GM18867 (cell line): ENCODE measurements at regions not wholly inside any gene's neighbourhood (a gene's known extent, or its start where the extent isn't known, plus 50 kb on each side); places are given as distances from the start of the nearest gene placed in this dataset.
"Not testable (repeated sequence)": the region's sequence is repeated elsewhere in the genome, so short reads cannot be mapped to it uniquely, and the experiment has no call there.

Experiments used
- ATAC-seq: cut with Tn5 transposase; IDR thresholded peaks from one replicate; pipeline ENCODE4 v1.9.1; 2021; ENCODE audit warnings: mild to moderate bottlenecking, moderate library complexity; ENCODE audit not compliant: unreplicated experiment

DNA sequence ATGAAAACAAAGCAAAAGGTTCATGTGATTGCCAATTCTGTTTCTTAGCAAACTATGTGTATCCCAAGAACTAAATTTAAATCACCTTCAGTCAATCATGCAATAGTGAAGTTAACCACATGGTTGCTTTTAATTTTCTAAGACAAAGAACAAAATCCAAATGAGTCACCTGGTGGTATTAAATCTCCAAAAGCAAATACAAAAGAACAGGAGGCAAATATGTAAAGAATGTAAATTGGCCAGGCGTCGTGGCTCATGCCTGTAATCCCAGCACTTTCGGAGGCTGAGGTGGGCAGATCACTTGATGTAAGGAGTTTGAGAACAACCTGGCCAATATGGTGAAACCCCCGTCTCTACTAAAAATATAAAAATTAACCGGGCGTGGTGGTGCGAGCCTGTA is 54.2 kb upstream of the PIK3R4 start:
- no peak for ATAC-seq

DNA sequence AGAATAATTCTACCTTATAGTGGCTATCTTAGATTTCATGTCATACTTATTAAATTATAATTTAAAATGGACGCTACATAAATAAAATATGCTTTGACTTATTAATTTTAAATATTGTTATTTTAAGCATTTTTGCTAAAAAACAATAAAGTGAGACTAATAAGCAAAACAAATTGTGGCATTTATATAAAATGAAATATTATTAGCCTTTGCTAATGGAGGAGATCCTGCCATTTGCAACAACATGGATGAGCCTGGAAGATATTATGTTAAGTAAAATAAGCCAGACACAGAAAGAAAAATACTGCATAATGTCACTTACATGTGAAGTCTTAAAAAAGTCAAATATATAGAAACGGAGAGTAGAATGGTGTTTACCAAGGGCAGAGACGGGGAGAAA is 54.8 kb upstream of the PIK3R4 start:
- ATAC-seq: no peak

DNA sequence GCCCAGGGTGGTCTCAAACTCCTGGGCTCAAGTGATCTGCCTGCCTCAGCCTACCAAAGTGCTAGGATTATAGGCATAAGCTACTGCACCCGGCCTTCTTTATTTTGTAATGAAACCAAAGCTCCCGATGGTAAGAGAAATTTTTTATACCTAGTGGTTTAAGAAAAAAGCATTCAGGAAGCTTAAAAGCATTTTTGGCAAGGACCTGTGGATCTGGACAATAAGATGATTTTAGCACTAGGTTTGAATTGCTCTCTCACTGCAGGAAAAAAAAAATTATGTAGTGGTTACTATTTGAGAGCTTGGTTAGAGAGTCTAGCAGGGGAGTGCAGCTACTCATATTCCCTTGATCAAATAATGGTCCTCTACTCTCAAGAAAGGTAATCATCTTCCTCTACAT is 64.9 kb upstream of the PIK3R4 start:
- ATAC-seq: no peak

DNA sequence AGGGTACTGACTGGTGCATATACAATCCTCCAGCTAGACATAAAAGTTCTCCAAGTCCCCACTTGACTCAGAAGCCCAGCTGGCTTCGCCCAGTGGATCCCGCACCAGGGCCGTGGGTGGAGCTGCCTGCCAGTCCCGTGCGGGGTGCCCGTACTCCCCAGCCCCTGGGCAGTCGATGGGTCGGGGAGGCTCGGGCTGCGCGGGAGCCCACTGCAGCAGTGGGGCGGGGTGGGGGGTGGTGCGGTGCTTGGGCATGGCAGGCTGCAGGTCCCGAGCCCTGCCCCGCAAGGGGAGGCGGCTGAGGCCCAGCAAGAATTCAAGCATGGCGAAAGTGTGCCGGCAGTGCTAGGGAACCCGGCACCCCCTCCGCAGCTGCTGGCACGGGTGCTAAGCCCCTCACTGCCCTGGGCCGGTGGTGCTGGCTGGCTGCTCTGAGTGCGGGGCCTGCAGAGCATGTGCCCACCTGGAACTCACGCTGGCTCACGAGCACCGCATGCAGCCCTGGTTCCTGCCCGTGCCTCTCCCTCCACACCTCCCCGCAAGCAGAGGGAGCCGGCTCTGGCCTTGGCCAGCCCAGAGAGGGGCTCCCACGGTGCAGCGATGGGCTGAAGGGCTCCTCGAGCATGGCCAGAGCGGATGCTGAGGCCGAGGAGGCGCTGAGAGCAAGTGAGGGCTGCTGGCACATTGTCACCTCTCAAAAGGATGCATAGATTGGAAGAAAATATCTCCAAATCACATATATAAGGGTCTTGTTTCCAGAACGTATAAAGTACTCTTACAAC is 68.3 kb upstream of the PIK3R4 start:
- no peak for ATAC-seq

DNA sequence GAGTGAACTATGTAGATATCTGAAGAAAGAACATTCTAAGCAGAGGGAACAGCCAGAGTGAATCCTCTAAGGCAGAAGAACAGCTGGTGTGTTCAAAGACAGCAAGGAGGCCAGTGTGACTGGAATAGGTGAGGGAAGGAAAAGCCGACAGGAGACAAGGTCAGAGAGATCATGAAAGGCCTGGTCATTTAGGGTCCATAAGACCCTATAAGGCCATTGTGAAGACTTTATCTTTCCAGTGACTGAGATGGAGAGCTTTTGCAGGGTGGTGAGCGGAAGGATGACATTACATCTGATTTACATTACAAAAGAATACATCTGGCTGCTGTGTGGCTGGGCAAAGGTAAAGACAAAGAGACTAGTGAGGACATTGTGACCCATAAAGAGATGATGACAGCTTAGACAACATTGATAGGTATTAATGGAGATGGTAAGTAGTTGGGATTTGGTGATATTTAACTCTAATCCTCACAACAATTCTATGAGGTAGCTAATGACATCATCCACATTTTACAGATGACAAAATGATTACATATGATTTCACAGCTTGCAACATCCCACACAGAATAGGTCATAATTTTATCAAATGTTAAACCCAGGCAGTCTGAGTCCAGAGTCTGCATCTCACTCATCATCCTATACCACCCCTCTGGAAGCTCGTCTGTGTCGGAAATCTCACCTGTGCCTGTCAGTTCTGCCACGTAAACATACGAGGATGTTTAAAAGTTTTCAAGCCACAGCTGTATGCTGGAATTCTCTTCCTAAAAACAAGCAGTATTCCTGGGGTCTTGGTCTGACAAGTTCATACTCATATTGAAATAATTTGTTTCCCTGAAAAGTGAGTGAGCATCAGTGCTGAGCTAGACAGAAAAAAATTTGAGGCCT is 70.2 kb upstream of the PIK3R4 start:
- ATAC-seq: no peak

DNA sequence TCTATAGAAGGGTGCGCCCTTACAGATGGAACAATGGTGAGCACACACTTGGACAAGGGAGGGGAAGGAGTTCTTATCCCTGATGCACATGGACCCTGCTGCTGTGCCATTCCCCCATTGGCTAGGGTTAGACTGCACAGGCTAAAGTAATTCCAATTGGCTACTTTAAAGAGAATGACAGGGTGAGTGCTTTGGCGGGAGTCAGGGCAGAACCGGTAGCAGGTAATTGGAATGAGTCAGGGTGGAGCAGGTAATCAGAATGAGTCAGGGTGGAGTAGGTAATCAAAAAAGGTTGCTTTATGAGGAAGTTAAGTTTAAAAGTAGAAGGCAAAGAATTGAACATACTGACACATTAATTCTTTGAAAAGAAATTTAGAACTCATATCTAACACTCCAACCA is 71.4 kb upstream of the PIK3R4 start:
- ATAC-seq: not testable (repeated sequence)

DNA sequence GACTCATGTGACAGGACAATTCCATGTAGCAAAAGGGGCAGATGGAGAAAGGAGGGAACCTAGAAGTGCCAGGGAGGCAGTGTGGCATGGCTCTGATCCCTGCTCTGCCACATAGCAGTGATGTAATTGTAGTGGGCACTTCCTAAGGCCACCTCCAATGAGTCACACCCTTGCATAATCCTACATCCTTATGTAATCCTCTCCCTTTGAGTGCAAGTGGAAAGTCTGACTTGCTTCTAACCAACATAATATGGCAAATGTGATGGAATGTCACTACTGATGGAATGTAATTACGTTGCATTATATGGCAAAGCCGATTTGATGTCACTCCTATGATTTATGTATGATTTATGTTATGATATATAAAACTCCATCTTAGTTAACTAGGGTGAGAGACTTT is 72.9 kb upstream of the ATP2C1 start:
- ATAC-seq: no peak

DNA sequence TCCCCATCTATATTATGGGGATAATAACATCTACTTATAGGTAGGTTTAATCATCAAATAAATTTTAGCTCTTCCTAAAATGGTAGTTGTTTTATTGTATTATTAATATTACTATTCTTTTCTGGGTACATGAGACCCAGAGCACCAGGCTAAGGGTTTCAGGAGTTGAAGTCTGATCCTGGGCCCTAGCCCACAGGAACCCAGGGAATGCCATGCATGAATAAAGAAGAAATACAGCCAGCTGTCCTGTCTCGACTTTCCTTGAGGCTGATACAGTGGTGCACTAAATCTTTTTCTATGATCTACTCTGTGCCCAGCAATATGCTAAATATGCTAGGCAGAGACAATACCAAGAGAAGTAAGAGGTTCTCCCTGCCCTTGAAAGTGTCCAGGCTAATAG is 72.1 kb upstream of the ATP2C1 start:
- ATAC-seq: no peak

DNA sequence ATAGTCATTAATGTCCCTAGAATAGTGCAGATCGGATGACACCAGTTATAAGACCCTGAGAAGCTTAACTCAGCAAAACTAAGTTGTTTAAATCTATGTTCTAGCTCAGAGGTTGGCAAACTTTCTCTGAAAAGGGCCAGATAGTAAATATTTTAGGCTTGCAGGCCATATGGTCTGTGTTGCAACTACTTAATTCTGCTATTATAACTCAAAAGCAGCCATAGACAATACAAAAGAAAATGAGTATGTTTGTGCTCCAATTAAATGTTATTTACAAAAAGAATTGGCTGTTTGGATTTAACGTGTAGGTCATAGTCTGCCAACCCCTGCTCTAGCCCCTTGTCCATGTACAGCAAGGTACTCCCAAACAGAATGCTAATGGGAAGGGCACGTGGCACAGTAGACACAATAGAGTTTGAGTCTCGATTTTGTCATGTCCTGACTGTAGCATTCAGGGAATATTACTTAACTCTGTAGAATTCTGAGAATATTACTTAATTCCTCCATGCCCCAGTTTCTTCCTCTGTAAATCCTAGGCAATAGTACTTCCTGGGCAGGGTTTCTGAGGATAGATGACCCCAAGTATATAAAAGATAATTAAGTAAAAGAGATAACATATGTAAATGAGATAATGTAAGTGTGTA is 70.5 kb upstream of the ATP2C1 start:
- ATAC-seq: no peak

DNA sequence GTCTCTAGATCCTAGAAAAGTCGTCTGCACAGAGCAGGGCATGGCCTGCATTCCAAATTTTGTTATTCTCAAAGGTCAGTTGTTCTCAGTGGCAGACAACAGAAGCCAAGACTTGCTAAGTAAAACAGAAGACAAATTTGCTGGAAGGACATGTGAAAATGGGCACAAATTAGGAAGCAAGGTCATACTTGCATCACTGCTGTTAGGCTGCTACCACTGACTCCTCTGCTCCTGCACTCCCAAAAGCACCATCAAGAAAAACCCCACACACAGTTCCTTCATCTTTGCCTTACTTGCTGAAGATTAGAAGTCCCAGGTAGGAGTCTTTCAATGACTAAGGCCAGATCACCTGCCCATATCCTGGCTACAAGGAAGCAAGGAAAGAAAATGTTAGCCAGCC is 69.9 kb upstream of the ATP2C1 start:
- no peak for ATAC-seq

DNA sequence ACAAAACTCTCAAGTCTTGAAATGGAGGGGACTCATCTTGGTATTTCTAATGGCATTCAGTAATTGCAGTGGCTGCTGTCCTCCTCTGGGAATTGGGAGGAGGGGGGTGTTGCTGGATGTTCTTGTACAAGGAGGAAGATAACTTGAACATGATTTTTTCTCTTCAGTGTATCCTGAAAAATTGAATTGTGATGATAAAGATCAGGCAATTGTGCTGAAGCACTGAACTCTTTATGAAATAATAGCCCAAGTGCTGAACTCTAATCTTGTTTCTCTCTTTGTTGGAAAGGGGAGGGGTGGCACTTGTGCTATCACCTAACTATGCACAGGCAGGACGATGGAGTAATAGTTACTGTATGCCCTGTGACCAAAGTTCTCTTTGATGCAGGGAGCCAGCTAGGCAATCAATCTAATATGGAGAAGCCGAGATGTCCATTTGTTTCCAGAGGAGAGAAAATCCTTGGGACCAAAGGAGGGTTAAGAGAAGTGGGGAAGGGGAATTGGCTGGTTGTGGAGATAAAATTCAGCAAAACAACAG is 68.1 kb upstream of the ATP2C1 start:
- no peak for ATAC-seq

DNA sequence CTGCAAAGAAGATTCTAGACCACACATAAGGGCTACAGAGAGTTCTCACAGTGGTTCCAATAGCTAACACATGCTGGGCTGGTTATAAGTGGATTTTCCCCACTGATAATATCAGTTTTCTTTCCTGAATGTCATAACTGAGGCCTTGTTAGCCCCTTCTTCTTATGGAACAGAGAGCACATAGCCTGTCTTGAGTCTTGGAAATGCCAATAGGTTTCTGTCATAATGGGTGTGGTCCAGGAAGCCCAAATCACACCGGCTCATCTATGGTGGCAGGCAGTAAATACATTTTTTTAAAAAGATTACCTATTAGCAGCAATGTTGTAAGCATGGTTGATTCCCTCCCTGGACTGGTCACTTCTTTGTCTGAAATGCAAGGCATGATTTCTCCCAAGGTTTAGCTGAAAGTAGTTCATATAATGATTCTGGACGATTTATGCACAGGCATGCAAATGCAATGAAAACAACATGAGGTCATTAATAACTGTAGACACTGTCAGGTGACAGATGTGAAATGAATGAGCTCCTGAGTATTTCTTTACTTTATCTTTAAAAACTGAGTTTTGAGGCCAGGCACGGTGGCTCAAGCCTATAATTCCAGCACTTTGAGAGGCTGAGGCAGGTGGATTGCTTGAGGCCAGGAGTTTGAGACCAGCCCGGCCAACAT is 67.2 kb upstream of the ATP2C1 start:
- ATAC-seq: no peak

DNA sequence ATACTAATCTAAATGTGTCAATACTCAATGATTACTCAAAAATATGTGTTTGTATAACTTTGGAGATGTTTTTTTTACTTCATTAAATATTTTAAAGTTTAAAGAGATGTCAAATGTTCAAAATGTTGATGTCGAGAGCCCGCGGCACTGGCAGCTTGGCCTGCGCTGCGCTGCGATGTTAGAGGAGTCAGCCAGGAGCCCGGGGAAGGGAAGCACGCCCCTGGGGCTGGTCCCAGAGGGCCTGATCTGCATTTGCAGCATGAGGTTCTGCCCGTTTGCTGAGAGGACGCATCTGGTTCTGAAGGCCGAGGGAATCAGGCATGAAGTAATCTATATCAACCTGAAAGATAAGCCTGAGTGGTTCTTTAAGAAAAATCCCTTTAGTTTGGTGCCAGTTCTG is 66.4 kb upstream of the ATP2C1 start:
- ATAC-seq: no peak

DNA sequence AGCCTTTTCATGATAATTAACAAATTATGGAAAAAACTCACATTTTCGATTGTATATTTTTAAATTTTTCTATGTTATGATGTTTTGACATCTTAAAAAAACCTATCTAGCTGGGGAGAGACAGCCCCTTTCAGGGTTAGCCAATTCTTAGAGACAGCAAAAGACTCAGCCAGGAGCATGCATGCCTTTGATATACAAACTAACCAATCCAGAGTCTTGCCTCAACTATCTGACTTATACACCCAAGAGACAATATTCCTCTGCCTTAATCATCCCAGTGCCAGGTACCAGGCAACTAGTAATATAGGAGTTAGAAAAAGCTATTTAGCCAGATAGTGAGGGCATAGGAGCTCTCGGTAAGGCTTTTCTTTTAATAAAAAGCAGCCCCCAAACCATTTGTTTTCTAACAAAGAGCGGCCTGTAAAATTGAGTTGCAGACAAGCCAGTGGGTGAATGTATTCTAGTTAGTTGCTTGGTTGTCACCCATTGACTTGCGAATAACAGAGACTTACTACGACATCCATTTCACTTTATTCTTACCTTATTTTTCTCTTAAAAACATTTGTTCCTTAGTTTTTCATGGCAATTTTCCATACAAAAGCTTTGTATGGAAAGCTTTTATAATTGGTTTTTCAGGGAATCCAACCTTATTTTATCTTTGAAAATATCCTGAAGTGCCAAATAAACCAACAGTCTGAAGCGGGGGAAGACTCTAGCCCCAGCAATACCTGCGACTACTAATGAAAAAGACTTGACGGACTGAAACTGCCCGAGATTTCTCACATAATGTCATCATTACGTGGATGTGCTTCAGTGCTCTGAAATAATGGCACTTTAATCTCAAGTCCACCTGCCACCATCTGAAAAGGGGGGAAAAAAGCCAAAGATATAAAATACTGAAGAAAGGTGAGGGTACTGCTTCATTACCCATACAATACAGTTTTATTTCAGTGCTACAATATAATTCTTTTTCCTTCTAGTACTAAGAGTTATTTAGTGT is 64.6 kb upstream of the ATP2C1 start:
- no peak for ATAC-seq

DNA sequence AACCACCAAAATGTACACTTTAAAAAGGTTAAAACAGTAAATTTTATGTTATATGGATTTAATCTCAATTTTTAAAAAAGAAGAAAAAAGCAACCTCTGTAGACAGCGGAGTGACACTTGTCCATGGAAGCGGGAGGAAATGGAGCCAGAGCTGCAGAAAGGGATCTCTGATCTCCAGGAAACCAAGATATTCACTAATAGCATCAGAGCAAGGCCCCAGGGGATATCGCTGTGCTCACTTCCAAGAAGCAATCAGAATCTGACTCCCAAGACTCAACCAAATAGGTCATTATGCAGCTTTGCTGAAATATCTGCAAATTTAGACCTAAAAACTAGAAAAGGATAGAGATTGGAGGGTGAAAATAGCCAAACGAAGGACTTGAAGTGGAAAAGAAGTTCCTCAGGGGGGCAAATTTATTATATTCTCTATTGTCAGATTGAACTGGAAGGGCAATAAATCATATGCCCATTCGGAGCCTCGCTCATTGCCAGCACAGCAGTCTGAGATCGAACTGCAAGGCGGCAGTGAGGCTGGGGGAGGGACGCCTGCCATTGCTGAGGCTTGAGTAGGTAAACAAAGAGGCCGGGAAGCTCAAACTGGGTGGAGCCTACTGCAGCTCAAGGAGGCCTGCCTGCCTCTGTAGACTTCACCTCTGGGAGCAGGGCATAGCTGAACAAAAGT is 62.0 kb upstream of the ATP2C1 start:
- ATAC-seq: no peak

DNA sequence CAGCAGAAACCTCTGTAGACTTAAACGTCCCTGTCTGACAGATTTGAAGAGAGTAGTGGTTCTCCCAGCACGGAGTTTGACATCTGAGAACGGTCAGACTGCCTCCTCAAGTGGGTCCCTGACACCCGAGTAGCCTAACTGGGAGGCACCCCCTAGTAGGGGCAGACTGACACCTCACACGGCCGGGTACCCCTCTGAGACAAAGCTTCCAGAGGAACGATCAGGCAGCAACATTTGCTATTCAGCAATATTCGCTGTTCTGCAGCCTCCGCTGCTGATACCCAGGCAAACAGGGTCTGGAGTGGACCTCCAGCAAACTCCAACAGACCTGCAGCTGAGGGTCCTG is 61.5 kb upstream of the ATP2C1 start:
- not testable (repeated sequence) for ATAC-seq

DNA sequence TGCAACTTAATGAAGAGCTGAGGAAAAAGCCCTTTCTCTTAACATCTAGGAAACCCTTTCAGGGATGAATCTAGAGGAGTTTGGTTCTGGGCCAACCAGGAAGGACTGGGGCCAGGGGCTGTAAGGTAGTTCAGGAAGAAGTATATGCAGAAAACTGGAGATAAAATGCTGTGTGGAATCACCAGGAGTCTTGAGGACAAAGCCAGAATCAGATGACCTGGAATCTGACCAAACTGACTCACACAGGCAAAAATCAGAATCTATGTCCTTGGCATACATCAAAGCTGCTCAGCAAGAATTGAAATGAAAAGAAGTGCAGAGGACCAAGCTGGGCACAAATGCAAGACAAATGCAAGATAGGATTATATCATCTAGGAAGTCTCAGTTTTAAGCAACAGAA is 59.4 kb upstream of the ATP2C1 start:
- no peak for ATAC-seq

DNA sequence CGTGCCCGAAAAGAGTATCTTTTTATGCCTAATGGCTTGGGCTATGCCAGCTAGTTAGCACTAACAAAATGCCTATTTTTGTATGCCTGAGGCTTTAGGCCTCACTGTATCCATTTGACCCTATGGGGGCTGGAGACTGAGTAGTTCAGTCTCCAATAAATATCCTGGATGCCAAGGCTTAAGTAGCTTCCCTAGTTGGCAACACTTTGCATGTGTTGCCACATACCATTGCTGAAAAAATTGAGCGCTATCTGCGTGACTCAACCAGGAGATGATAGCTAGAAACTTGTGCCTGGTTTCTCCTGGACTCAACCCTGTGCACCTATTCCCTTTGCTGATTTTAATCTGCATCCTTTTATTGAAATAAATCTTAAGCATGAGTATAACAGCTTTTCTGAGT is 58.4 kb upstream of the ATP2C1 start:
- no peak for ATAC-seq

DNA sequence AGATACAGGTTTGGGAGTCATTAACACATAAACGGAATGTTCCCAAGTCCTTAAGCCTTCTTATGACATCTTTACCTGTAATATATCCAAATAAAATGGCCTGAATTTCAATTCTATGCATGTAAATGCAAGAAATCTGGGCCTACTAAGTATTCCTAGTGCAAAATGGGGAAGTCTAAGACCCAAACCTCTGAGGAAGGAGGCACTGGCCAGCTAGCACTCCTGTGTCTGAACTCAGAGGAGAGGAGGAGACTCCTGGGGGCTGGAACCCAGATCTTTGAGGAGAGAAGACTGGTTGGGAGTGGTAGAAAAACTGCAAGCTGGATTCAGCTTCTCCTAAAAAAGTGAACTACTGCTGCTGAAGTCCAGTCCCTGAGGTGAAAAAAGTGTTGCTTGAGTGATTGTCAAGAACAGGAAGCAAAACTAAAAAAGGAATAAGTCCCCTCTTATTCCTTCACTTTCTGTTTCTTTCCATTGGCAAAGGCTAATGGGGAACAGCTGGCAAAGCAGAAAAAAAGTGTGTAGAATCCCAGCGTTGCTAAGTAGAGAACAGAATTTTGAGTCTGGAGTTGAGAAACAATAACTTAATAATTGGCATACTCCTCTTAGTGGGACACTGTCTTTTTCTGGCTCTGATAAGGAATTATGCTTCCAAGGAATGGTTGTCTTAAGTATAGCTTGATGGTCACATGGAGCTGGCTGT is 54.8 kb upstream of the ATP2C1 start:
- ATAC-seq: no peak
